ENCODE measurements at regions not wholly inside any gene's neighbourhood (a gene's known extent, or its start where the extent isn't known, plus 50 kb on each side); places are given as distances from the start of the nearest gene placed in this dataset.

GRCh38 chr2:129318581-129319421, 660.7 kb upstream of the RAB6C start:
- H3K4me3 ChIP-seq (ENCODE audit: low read length), result no peak overlapping the region
- TF ChIP-seq CTCF (conservative IDR thresholded peaks at IDR 0.05; ENCODE audit: low read depth, low read length), result no peak
- DNase-seq (ENCODE audit: low read depth), result no peak

- H3K4me3 ChIP-seq (ENCODE audit: low read length), result no peak overlapping the region
- no peak for DNase-seq (ENCODE audit: low read depth)
- TF ChIP-seq CTCF (conservative IDR thresholded peaks at IDR 0.05; ENCODE audit: low read depth, low read length), result no peak
These were observed 660.1 kb upstream of the RAB6C start for GRCh38 chr2:129319422-129319717.

GRCh38 chr2:129320288-129320687, 659.2 kb upstream of the RAB6C start:
- H3K4me3 ChIP-seq (ENCODE audit: low read length), result no peak overlapping the region
- no peak for DNase-seq (ENCODE audit: low read depth)
- no peak for TF ChIP-seq CTCF (conservative IDR thresholded peaks at IDR 0.05; ENCODE audit: low read depth, low read length)

- TF ChIP-seq CTCF (conservative IDR thresholded peaks at IDR 0.05; ENCODE audit: low read depth, low read length), result no peak
- DNase-seq (ENCODE audit: low read depth), result no peak
- H3K4me3 ChIP-seq (ENCODE audit: low read length), result no peak overlapping the region
These were observed 655.1 kb upstream of the RAB6C start for GRCh38 chr2:129324349-129324748.

- no peak for TF ChIP-seq CTCF (conservative IDR thresholded peaks at IDR 0.05; ENCODE audit: low read depth, low read length)
- no peak for DNase-seq (ENCODE audit: low read depth)
- no peak overlapping the region for H3K4me3 ChIP-seq (ENCODE audit: low read length)
These were observed 654.3 kb upstream of the RAB6C start for GRCh38 chr2:129325151-129325550.

GRCh38 chr2:129329574-129329973, 649.9 kb upstream of the RAB6C start:
- TF ChIP-seq CTCF (conservative IDR thresholded peaks at IDR 0.05; ENCODE audit: low read depth, low read length), result no peak
- no peak for DNase-seq (ENCODE audit: low read depth)
- no peak overlapping the region for H3K4me3 ChIP-seq (ENCODE audit: low read length)

- H3K4me3 ChIP-seq (ENCODE audit: low read length), result no peak overlapping the region
These were observed 649.0 kb upstream of the RAB6C start for GRCh38 chr2:129330504-129330903.

More at GRCh38 chr2:129330504-129330903, 649.0 kb upstream of the RAB6C start:
- no peak for DNase-seq (ENCODE audit: low read depth)
- no peak for TF ChIP-seq CTCF (conservative IDR thresholded peaks at IDR 0.05; ENCODE audit: low read depth, low read length)

All from retinal pigment epithelial cell (primary cell).